ENCODE measurements at regions not wholly inside any gene's neighbourhood (a gene's known extent, or its start where the extent isn't known, plus 50 kb on each side); places are given as distances from the start of the nearest gene placed in this dataset.

DNA sequence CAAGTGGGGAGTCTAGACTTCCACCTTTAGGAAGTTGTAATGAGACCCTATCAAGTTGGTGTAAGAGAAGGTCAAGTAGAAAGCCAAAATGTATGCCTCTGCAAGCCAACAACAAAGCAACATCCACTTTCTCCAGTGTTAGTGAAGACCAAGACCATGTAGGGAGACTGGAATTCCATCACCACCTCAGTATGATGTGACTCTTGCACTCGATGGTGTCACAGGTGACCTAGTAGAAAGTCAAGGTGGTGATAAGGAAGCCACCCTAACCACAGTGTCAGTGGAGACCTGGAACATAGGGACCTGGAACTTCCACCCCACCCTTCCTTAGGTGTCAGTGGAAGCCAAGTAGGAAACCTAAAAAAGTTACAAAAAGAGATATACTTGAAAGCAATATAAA, 278.1 kb upstream of the KCNMB2 start:
- no peak overlapping the region for H3K4me3 ChIP-seq
- no peak for ATAC-seq
- DNase-seq, result no peak
- no peak overlapping the region for H3K27ac ChIP-seq
- H3K4me1 ChIP-seq, result no peaks in the 10 kb centered on the region
- no peaks in the 10 kb centered on the region for H3K36me3 ChIP-seq
- intact Hi-C loops (cut with DNase I), result no loop called here
- TF ChIP-seq, protein P1, sequence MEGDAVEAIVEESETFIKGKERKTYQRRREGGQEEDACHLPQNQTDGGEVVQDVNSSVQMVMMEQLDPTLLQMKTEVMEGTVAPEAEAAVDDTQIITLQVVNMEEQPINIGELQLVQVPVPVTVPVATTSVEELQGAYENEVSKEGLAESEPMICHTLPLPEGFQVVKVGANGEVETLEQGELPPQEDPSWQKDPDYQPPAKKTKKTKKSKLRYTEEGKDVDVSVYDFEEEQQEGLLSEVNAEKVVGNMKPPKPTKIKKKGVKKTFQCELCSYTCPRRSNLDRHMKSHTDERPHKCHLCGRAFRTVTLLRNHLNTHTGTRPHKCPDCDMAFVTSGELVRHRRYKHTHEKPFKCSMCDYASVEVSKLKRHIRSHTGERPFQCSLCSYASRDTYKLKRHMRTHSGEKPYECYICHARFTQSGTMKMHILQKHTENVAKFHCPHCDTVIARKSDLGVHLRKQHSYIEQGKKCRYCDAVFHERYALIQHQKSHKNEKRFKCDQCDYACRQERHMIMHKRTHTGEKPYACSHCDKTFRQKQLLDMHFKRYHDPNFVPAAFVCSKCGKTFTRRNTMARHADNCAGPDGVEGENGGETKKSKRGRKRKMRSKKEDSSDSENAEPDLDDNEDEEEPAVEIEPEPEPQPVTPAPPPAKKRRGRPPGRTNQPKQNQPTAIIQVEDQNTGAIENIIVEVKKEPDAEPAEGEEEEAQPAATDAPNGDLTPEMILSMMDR (IDR thresholded peaks at IDR 0.05), result no peak
- no peaks in the 10 kb centered on the region for H3K9me3 ChIP-seq
- H3K27me3 ChIP-seq, result no peaks in the 10 kb centered on the region

DNA sequence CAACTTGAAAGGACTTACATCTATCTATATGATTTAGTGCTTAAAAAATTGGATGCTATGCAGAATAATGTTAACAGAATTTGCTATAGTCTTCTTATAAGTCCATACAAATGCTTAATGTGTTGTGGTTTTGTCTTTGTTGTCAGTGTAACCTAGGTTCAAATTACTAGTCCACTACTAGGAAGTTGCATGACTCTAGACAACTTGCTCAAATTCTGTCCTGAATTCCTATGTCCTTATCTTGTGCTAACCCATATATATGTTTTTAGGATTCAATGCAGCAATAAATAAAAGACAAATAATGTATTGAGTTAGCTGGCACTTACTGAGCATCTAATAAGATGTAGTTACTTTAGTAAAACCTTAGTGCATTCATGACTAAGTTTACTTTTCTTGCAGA, 276.5 kb upstream of the KCNMB2 start:
- TF ChIP-seq, protein P1 (IDR thresholded peaks at IDR 0.05), result no peak
- Histone ChIP-seq H3K4me3 (no peak overlapping the region), H3K4me1 (no peaks in the 10 kb centered on the region), H3K27ac (no peak overlapping the region), H3K27me3 (no peaks in the 10 kb centered on the region), H3K9me3 (no peaks in the 10 kb centered on the region), H3K36me3 (no peaks in the 10 kb centered on the region)
- DNase-seq (no peak), ATAC-seq (no peak)
- intact Hi-C loops (cut with DNase I), result no loop called here

DNA sequence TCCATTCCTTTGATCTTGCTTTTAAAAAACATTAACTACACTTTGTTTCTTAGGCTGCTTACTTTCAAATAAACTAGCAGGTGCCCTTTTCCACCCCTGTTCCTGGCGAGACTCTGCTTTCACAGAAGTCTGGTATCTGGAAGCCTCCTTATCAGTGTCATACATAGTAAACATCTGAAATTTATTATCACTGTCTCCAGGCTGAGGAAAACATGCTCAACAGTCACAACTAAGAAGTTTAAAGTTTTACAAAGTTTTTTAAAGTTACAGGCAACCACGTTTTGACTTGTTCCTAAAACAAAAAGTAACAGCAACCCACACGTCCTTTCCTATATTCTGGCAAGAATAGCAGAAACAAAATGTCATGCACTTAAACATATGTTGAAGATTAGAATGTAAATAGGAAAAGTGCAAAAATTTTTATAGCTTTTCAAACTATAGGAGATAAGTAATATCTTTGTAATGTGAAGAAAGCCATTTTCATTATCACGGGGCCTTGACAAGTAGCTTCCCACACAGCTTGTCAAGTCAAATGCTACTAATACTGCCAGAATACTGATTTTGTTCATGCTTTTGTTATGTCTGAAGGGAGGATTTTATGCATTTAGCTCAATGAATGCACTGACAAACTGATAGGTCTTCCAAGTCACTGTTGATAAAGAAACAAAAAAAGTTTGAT, 275.2 kb upstream of the KCNMB2 start:
- no peaks in the 10 kb centered on the region for H3K9me3 ChIP-seq
- ATAC-seq (no peak), DNase-seq (no peak)
- TF ChIP-seq, protein P1 (IDR thresholded peaks at IDR 0.05), result no peak
- no peak overlapping the region for H3K27ac ChIP-seq
- H3K4me3 ChIP-seq, result no peak overlapping the region
- intact Hi-C loops (cut with DNase I), result no loop called here
- no peaks in the 10 kb centered on the region for H3K27me3 ChIP-seq
- no peaks in the 10 kb centered on the region for H3K36me3 ChIP-seq
- H3K4me1 ChIP-seq, result no peaks in the 10 kb centered on the region

DNA sequence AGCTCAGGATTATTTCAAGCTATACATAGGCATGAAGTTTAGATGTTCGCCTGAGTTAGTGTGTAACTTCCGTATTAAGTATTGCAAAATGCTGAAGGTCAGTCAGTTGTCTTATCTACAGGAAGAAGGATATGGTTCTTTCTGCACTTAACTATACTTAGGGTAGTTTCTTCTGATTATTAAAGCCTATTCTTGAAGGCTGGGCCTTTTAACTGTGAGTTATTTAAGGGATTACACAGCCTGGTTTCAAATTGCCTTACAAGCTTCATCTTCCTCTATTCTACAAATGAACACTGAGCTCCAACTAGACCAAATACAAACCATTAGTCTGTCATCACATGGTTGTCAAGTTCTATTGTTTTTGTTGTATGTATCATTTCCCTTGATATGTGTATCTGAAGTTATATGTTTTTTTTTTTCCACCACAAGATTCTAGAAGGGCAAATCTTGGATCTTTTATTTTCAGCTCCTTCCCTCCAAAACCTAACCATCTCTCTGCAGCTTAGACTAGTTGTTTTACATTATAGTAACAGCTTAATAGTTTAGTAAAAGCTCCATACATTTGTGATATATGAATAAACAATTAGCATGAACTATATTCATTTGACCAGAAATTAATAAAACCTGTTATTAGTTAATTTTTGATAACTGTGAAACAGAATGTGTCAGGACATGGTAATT, 272.9 kb upstream of the KCNMB2 start:
- H3K27me3 ChIP-seq, result no peaks in the 10 kb centered on the region
- TF ChIP-seq, protein P1 (IDR thresholded peaks at IDR 0.05), result no peak
- no peak for ATAC-seq
- DNase-seq, result no peak
- intact Hi-C loops (cut with DNase I), result no loop called here
- H3K36me3 ChIP-seq, result no peaks in the 10 kb centered on the region
- H3K27ac ChIP-seq, result no peak overlapping the region
- H3K4me1 ChIP-seq, result no peaks in the 10 kb centered on the region
- no peak overlapping the region for H3K4me3 ChIP-seq
- H3K9me3 ChIP-seq, result no peaks in the 10 kb centered on the region

DNA sequence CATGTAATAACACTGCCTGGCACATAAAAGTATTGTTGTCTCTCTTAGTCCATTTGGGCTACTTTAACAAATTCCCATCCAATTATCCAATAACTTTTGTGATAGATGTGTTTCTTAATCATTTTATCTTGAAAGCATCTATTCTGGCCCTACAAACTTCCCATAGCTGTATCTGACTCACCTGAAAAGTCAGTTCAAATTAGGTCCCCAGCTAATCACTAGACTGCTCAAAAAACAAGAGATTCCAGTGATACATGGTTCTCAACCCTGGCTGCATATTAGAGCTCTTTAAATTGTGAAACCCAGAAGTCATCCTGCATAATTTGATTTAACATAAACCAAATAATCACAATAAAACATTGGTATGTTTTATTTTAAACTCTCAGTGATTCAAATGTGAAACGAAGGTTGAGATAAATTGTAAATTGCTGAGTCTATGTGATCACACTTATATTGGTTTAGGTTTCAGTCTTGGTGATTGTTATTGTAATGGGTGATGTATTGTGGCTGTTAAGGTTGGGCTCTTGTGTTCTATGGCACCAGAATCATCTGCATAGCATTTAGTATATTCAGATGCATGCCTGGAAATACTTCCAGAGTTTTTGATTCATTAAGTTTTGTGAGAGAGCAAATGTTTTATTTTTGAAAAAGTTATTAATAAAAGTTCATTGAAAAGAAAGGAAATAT, 268.9 kb upstream of the KCNMB2 start:
- Histone ChIP-seq H3K36me3 (no peaks in the 10 kb centered on the region), H3K27me3 (no peaks in the 10 kb centered on the region), H3K4me1 (no peaks in the 10 kb centered on the region), H3K9me3 (no peaks in the 10 kb centered on the region), H3K27ac (no peak overlapping the region), H3K4me3 (no peak overlapping the region)
- intact Hi-C loops (cut with DNase I), result no loop called here
- TF ChIP-seq, protein P1 (IDR thresholded peaks at IDR 0.05), result no peak
- no peak for ATAC-seq
- DNase-seq, result no peak
